ELR (cell line): ENCODE measurements at regions not wholly inside any gene's neighbourhood (a gene's known extent, or its start where the extent isn't known, plus 50 kb on each side); places are given as distances from the start of the nearest gene placed in this dataset.
"Not testable (repeated sequence)": the region's sequence is repeated elsewhere in the genome, so short reads cannot be mapped to it uniquely, and the experiment has no call there.

Experiments used
- DNase-seq: peaks from one replicate; pipeline ENCODE4 v3.0.0-alpha.2; 2015; ENCODE audit warnings: low read depth

DNA sequence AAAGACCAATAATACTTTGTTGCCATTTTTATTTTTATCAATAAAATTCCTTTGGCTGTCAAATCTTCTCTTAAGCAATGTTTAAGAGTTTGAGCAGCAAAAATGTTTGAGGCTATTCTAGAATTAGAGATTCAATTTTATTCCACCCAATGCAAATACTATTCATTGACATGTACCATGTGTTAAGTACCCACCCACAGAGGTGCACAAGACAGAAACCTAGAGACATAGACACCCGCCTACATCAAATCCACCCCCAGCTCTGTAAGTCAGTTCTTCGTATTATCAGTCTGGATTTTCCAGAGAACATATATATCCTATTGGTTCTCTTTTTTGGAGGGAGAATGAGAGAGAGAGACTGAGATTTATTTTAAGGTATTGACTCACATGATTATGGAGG is 463.7 kb downstream of the EPM2A start:
- DNase-seq: no peak

DNA sequence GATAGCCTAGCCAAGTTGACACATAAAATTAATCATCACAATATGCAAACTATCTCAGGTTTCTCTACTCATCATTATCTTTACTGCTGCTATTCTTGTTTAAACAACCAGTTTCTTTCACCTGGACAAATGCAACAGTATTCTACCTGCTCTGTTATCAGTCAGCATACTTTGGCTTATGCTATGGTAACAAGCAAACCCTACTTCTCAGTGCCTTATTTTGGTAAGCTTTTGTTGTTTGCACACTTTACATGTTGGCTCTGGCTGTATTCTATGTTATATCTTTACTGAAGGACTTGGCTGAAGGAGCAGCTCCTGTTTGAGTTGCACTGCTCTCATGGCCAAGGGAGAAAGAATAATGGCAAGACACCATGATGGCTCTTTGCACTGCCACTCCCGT is 463.1 kb downstream of the EPM2A start:
- DNase-seq: no peak

DNA sequence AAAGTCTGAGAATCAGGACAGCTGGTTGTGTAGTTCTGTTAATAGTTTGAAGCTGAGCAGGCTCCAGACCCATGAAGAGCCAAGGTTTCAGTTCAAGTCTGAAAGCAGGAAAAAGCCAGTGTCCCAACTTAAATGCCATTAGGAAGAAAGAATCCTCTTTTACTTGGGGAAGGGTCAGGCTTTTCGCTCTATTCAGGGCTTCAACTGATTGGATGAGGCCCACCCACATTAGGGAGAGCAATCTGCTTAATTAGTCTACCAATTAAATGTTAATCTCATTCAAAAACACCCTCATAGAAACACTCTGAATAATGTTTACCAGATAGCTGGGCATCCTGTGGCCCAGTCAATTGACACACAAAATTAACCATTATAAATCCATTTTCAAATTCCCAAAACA is 462.2 kb downstream of the EPM2A start:
- DNase-seq: no peak

DNA sequence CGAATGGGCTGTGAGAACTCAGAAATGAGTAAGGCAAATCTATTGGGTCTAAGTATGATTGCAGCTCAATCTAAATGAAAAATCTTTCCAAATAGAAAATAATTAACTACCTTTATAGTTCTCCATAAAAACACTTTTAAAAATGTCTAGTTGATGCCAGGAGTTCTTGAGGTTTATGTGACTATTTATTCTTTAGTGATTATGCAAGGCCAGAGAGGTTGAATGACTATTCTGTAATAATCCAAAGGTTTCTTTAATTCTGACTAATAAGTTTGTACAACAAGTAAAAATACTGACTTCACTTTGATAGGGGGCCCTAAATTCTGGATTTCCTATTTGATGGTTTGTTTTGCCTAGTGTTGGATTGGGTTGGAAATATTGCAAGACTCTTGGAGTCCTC is 461.2 kb downstream of the EPM2A start:
- DNase-seq: no peak

DNA sequence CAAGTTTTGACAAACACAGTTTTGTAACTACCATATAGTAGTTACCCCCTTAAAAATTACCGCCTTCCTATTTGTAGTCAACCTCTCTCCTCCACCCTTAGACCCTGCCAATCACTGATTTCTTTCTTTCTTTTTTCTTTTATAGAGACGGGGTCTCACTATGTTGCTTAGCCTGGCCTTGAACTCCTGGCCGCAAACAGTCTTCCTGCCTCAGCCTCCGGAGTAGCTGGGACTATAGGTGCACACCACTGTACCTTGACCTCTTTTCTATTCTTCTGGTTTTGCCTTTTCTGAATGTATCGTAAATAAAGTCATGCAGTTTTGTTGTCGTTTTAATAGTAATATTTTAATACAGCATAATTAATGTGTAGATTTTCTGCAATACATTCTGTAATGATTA is 460.3 kb downstream of the EPM2A start:
- DNase-seq: no peak

DNA sequence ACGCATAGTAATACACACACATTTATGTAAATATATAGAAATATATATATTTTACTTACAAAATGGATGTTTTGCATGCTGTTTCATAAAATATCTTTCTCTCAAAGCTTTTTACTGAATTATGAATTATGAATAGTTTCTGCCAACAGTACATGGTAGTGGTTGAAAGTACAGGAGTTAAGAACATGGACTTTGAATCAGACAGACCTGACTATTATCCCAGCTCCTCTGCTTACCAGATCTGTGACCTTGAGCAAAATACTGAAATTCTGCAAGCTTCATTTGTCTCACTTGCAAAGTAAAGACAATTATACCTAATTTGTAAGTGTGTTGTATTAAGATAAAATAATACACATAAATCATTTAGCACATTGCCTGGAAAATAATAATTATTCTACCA is 459.5 kb downstream of the EPM2A start:
- DNase-seq: no peak

DNA sequence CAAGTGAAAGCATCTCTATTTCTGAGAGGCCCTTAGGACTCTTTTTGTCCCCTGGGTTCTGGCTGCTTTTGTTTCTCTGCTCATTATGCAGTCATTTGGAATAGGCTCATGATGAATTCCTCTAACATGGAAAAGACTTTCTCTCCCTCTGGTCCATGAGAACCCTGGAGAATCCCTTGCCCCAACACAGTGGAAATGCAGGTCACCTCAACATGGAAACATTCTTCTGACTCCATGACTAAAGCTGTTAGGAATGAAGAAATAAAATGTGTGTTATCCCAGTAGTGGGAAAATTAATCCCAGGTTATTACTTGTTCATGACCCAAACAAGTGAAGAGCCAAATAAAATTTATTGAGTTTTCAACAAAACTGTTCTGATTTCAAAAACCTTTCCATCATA is 458.6 kb downstream of the EPM2A start:
- DNase-seq: peak; percentile 15

DNA sequence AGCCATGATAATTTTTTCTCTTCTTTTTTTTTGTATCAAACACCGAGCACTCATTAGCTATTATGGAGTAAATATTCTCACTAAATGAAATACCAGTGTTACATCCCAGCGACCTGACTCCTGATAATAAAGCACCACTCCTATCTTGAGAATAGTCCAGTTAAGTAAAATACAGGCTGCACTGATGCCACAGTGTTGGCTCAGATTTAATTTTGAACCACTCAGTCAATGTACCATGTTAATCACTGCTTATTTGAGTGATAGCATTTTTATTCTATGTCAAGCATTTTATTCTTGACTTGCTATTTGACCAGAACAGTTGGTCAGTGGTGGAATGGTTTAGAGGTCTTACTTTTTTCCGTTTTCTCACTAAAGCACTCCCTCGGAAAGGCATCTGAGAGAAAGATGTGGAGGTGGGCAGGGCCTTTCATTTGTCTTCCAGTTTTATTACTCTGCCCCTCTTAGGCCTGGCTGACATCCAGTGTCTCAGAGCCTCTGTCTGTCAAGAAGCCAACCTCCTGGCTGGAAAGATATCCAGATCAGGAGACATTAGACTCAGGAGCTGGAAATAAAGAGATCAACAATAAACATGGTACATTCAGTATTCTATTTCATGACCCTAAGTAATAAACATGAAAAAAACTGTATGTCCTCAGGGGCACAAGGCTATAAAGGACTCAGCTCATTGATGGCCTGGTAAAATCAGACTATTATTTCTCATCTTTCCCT is 457.8 kb downstream of the EPM2A start:
- DNase-seq: no peak

DNA sequence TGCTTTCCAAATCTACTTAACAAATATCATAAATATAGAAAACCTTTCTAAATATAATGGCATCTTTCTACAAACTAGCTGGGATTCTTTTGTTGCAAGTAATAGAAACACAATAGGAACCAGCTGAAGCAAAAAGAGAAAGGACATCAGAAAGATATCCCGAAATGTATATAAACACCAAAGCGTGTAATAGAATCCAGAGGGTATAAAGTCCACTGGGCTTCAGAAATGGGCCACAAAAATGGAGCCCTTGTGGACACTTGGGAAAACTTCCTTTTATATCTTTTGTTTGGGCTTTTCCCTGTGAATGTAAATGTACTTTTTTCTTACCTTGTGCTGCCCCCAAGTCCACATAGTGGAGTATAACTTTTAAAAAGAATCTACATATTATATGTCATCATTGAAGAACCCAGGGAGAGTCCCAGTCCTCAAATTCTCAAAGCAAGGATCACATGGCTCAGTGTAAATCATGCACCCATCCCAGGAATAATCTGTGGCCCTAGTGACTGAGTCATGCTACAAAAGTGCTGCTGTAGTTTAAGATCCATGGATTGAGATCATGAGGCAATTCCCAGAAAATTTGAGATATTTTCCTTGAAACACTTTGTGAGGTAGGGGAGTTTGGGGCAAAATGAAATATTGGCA is 457.0 kb downstream of the EPM2A start:
- peak; percentile 50 for DNase-seq

DNA sequence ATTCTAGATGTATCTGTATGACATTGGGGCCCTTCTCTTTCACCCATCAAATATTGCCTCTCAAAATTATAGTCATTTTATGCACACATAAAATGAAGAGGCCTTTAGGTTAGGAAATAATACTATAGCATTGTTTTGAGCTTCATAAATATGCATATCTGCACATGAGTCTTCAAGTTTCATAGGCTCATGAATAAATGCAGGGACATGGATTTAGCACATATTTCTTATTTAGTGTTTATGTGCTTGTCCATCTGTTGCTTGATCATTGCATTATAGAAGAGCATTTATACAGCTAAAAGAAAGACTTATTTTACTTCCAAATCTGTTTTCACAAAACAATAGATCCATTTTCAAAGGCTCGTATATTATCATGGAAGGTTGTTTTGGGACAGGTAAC is 455.8 kb downstream of the EPM2A start:
- no peak for DNase-seq

DNA sequence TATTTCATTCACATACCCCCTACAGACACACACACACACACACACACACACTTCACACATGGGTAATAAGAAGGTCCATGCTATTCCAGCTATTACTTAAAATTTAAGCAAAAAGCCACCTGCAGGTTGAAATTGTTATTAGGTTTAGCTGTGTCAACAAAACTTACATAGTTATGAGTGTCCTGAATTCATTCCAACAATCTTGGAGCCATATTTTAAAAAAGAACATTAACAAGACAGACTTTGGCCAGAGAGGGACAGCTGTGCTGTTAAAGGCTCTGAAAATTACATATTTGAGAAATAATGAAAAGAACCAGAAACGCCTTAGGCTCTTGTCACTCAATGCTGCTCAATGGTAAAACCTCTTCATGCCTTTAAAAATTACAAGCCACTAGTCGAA is 455.3 kb downstream of the EPM2A start:
- DNase-seq: no peak

DNA sequence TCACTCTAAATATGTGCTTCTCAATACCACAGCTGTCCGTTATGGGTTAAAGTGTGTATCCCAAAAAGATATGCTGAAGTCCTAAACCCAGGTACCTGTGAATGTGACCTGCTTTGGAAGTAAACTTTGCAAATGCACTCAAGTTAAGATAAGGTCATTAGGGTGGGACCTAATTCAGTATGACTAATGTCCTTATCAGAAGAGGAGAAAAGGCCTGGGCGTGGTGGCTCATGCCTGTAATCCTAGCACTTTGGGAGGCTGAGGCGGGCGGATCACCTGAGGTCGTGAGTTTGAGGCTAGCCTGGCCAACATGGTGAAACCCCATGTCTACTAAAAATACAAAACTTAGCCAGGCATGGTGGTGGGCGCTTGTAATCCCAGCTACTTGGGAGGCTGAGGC is 452.1 kb downstream of the EPM2A start:
- not testable (repeated sequence) for DNase-seq

DNA sequence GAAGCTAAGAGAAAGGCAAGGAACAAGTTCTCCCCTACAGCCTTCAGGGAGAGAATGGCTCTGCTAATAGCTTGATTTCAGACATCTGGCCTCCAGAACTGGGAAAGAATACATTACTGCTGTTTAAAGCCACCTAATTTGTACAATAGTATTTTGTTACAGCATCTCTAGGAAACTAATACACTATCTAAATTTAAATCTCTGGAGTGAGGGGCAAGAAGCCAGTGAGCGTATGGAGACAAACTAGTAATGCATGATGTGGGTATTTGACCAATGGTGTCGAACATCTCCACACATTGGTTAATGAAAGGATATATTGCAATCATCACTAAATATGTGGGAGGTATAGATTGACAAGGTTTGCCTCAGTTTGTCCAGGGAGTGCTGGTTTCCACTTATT is 451.5 kb downstream of the EPM2A start:
- DNase-seq: no peak

DNA sequence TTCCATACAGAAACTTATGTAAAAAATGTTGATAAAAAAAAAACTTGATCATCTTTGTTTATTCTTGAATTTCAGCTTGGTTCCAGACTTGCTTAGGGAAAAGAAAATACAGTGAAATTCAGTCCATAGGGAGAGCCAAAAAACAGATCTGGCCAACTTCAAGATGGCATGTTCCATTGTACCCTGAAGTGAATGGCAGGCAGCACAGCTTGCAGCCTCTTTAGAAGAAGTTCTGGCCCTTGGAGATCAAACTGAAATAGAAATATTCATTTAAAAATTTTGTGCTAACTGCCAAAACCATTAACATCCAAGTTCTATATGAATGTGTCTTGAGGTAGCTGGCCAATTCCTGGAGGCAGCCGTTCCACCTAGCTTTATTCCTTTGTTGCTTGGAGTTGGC is 448.4 kb downstream of the EPM2A start:
- DNase-seq: no peak

DNA sequence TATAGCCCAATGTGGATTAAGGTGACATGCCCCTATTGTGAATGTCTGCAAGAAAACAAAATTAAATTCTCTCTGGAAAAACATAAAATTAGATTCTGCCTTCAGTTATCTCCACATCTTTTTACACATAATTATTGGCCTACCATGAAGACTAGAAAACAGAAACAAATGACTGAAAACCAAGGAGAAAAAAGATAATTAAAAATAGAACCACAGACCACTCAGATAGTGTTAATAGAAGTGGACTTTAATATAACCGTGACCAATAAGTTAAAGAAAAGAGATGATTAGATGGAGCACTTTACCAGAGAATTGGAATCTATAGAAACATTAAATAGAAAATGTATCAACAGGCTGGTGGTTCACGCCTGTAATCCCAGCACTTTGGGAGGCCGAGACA is 445.7 kb downstream of the EPM2A start:
- no peak for DNase-seq

DNA sequence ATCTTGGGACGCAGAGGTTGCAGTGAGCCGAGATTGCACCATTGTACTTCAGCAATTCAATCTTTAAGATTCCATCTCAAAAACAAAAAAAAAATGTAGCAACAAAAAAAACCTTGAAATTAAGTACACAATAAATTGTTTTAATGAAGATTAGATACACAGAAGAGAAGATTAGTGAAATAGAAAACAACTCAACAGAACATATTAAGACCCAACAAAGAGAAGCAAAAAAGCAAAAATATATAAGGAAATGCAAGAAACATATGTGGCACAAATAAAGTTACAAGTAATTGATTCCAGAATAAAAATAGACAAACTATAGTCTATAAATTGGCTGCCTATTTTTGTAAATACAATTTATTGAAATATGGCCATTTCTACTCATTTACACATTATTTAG is 445.2 kb downstream of the EPM2A start:
- no peak for DNase-seq

DNA sequence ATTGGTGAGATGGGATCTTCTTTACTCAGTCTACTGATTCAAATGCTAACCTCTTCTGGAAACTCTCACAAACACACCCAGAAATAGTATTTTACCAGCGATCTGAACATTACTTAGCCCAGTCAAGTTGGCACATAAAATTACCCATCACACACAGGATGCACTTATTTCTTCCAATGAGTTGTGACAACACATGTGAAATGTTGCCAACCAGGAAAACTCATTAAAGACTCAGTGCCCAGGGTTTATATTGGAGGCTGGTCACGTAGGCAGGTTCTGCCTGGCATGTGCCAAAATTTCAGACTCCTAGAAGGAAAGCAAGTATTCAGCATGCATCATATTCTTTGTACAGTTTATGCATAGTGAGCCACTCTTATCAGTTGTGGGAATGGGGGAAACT is 443.3 kb downstream of the EPM2A start:
- no peak for DNase-seq

DNA sequence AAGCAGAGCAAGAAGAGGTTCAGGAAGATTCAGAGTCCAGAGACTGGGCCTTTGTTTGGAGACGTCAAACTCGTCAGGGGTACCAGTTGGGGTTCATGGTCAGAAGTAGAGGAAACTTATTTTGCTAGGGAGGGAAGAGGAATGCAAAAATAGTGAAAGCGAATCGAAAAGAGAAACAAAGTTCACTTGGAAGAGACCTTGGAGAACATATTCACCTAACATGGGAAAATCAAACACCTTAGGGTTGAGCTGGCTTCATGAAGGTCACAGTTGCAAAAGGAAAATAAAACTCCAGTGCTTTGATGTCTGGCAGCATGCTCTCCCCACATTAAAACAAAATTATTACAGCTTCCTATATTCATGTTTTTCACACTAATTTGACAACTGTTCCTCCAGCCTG is 440.4 kb downstream of the EPM2A start:
- DNase-seq: no peak

DNA sequence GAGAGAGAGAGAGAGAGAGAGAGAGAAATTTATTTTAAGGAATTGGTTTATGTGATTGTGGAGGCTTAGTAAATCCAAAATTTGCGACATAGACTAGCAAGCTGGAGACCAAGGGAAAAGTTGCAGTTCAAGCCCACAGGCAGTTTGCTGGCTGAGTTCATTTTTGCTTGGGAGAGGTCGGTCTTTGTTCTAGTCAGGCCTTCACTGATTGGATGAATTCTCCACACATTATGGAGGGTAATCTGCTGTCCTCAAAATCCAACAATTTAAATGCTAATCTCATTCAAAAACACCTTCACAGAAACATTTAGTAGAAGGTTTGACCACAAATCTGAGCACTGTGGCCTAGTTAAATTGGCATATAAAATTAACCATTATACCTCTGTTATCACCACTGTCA is 439.6 kb downstream of the EPM2A start:
- DNase-seq: no peak

DNA sequence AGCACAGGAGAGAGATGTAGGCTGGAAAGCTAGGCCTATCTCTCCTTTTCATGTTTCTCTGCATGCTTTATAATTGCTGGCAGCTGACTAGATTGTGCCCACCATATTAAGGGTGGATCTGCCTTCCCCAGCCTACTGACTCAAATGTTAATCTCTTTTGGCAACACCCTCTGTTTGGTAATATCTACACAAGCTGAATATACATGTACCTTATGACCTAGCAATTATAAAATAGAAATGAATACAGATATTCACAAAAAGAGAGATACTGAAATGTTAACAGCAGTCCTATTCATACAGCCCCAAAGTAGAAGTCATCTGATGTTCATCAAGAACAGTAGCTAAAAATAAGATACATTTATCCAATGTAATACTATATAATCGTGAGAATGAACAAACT is 429.6 kb downstream of the EPM2A start:
- DNase-seq: no peak

DNA sequence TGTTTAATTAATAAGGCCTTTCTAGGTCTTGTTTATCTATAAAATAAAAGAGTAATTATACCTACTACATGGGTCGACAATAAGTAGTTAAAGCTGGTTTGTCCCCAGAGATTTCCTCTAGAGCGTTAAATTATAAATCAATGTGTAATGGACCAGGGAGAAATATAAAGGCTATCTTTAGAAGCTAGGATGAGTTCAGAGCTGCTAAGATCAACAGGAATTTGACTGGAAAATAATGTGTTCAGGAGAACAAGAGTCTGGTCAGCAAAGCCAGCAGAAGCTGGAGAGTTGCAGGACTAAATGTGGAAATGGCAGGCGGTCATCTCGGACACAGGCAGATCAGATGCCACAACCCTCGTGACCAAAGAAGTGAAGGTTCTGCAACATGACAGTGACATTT is 428.8 kb downstream of the EPM2A start:
- DNase-seq: no peak

DNA sequence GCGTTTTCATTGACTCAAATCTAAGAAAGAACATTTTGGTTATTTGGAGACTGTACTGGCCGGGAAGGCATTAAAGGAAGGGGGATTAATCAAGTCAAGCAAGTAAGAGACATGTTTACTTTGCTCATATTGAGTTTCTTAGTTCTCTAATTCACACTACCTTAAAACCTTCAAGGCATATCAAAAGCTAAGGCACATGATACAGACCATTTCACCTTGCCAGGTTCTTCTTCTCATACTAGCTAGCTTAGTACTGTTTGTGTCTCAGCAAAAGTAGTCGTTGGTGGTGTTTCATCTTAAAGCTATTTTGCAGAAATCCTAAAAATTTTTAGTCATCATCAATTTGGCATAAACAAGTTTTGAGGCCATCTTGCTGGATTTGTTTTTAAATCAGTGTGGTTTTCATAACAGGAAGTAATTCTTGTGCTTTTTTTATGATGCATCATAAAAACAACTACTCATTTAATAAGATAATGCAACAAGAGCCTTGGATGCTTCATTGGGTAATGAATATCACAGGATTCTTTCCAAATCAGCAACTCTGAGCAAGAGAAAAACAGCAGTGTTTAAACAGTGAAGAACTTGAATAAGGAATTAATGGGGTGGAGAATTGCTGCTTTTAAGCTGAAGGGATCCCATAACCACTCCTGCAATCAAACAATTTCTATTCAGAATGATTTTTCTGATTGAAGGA is 425.3 kb downstream of the EPM2A start:
- DNase-seq: peak; percentile 88

DNA sequence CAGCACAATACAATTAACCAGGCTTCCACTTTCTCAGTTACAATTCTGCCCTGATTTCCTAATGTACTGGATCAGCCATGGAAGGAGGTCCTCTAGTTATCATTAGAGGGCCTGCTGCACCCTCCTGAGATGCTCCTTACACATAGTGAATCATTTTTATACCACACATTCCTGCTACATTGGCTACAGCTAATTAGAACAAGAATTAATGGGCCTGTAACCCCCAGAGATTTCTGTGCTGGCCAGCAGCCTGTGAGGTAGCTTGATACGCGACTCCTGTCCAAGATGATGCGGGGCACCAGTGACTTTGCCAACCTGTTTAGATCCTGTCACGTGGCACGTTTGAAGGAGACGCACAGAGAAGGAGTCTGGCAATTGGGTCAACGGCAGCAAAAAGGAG is 422.8 kb downstream of the EPM2A start:
- DNase-seq: no peak
